CD14-positive monocyte (primary cell): ENCODE measurements at regions not wholly inside any gene's neighbourhood (a gene's known extent, or its start where the extent isn't known, plus 50 kb on each side); places are given as distances from the start of the nearest gene placed in this dataset.

ENCODE experiments used
- DNase-seq, 3 donors: peaks; one replicate each; pipeline ENCODE4 v3.0.0-alpha.2; 2011 to 2022
- H2AFZ ChIP-seq: 2 replicates; pipeline ENCODE4 v1.6.0; 2012; ENCODE audit warnings: mild to moderate bottlenecking, low read depth, low read length, inconsistent platforms; ENCODE audit not compliant: insufficient read depth, poor library complexity, severe bottlenecking
- H3K27ac ChIP-seq, 2 donors: 1 replicate in 1 of 2; 2 replicates in 1 of 2; pipeline ENCODE4 v1.5.1; 2012 to 2013; ENCODE audit warnings: low read length in 2 of 2, control low read depth in 1 of 2, inconsistent platforms in 1 of 2, low read depth in 1 of 2, mild to moderate bottlenecking in 1 of 2
- H3K27me3 ChIP-seq, 2 donors: one replicate each; pipeline versions ENCODE4 v1.6.0 to v1.6.1; 2011 to 2013; ENCODE audit warnings: low read length in 2 of 2; ENCODE audit not compliant: control insufficient read depth in 2 of 2, insufficient read depth in 2 of 2
- H3K36me3 ChIP-seq, 2 donors: replicated peaks in 1 of 2; 1 replicate in 1 of 2; 2 replicates in 1 of 2; pipeline versions ENCODE4 v1.5.1 to v1.6.1; 2012 to 2013; ENCODE audit warnings: low read length in 2 of 2, control low read depth in 1 of 2, inconsistent platforms in 1 of 2, mild to moderate bottlenecking in 1 of 2; ENCODE audit not compliant: insufficient read depth in 2 of 2, control insufficient read depth in 1 of 2
- H3K4me1 ChIP-seq, 2 donors: 1 replicate in 1 of 2; 2 replicates in 1 of 2; pipeline versions ENCODE4 v1.5.1 to v1.6.1; 2012 to 2013; ENCODE audit warnings: low read length in 2 of 2, control low read depth in 1 of 2, inconsistent platforms in 1 of 2, mild to moderate bottlenecking in 1 of 2, moderate library complexity in 1 of 2; ENCODE audit not compliant: insufficient read depth in 2 of 2, control insufficient read depth in 1 of 2
- H3K4me2 ChIP-seq: replicated peaks from 2 replicates; pipeline ENCODE3; 2012; ENCODE audit warnings: low read length, moderate library complexity, mild to moderate bottlenecking; ENCODE audit not compliant: poor library complexity, severe bottlenecking; ENCODE audit errors: extremely low read depth
- H3K4me3 ChIP-seq, 3 experiments: fragments of 200-600 bp in 1 of 3; sonication (generic) in 1 of 3; replicated peaks in 1 of 3; 1 replicate in 2 of 3; 2 replicates in 1 of 3; pipeline ENCODE4 v1.5.1; 2011 to 2013; ENCODE audit warnings: low read length in 3 of 3, mild to moderate bottlenecking in 3 of 3, control low read depth in 2 of 3, low read depth in 2 of 3, inconsistent platforms in 1 of 3, moderate library complexity in 1 of 3
- H3K79me2 ChIP-seq: 2 replicates; pipeline ENCODE4 v1.6.0; 2012; ENCODE audit warnings: mild to moderate bottlenecking, control low read depth, inconsistent platforms, low read length, moderate library complexity; ENCODE audit not compliant: insufficient read depth
- H3K9ac ChIP-seq: 2 replicates; pipeline ENCODE4 v1.6.0; 2017; ENCODE audit warnings: low read length, mild to moderate bottlenecking; ENCODE audit not compliant: insufficient read depth, poor library complexity, severe bottlenecking
- H3K9me3 ChIP-seq, 2 donors: replicated peaks in 1 of 2; 1 replicate in 1 of 2; 2 replicates in 1 of 2; pipeline versions ENCODE4 v1.5.1 to v1.6.1; 2012 to 2013; ENCODE audit warnings: low read length in 2 of 2, control low read depth in 1 of 2; ENCODE audit not compliant: control insufficient read depth in 1 of 2, insufficient read depth in 1 of 2
- H4K20me1 ChIP-seq: 2 replicates; pipeline ENCODE4 v1.6.0; 2012; ENCODE audit warnings: mild to moderate bottlenecking, low read length, control low read depth, moderate library complexity; ENCODE audit not compliant: insufficient read depth
- H3K27ac Mint-ChIP-seq, 7 donors: one replicate each; pipeline ENCODE4 v1.8.0; 2020; ENCODE audit warnings: mild to moderate bottlenecking in 7 of 7, mixed read lengths in 7 of 7, moderate library complexity in 6 of 7, inconsistent platforms in 2 of 7
- H3K27me3 Mint-ChIP-seq, 3 donors: one replicate each; pipeline ENCODE4 v1.8.0; 2021 to 2022; ENCODE audit warnings: low read depth in 3 of 3, mild to moderate bottlenecking in 3 of 3, mixed read lengths in 3 of 3, moderate library complexity in 3 of 3, inconsistent platforms in 1 of 3
- H3K36me3 Mint-ChIP-seq, 2 donors: one replicate each; pipeline ENCODE4 v1.8.0; 2020; ENCODE audit warnings: mixed read lengths in 2 of 2, inconsistent platforms in 1 of 2, mild to moderate bottlenecking in 1 of 2
- H3K4me1 Mint-ChIP-seq: one replicate; pipeline ENCODE4 v1.8.0; 2020; ENCODE audit warnings: mild to moderate bottlenecking, mixed read lengths
- H3K4me3 Mint-ChIP-seq, 2 donors: one replicate each; pipeline ENCODE4 v1.8.0; 2020; ENCODE audit warnings: mild to moderate bottlenecking in 2 of 2, mixed read lengths in 2 of 2, moderate library complexity in 1 of 2
- H3K9me3 Mint-ChIP-seq, 7 donors: one replicate each; pipeline ENCODE4 v1.8.0; 2020 to 2022; ENCODE audit warnings: mixed read lengths in 7 of 7, mild to moderate bottlenecking in 6 of 7, moderate library complexity in 6 of 7, inconsistent platforms in 2 of 7
- CTCF ChIP-seq: fragments of 200-600 bp; IDR thresholded peaks from one replicate; pipeline ENCODE4 v1.8.0; 2022; ENCODE audit warnings: antibody characterized with exemption, mild to moderate bottlenecking
- WGBS: methylation state at CpG from one replicate; pipeline ENCODE4 v1.1.5; 2013; ENCODE audit warnings: missing lambda C conversion rate; ENCODE audit not compliant: insufficient coverage; 5-methylcytosine and 5-hydroxymethylcytosine counted together
- intact Hi-C, 2 donors: fragments of 100-400 bp; cut with micrococcal nuclease; formaldehyde crosslinking; loops; one replicate each; pipeline versions ENCODE4 v1.15.0 to v1.15.1; 2023

GRCh38 chr17:56659622-56660021, 66.1 kb downstream of the NOG start:
- peaks cover 0 to 3% of the 10 kb centered on the region in 2 donors for H3K9me3 ChIP-seq
- TF ChIP-seq CTCF, result no peak
- H3K36me3 ChIP-seq, result no peaks in the 10 kb centered on the region
- Mint-ChIP-seq H3K9me3 (peaks cover 0 to 8% (median 4%) of the 10 kb centered on the region in 7 donors), H3K27me3 (peaks cover 3 to 5% (median 4%) of the 10 kb centered on the region in 3 donors), H3K27ac (no peak overlapping the region), H3K36me3 (no peaks in the 10 kb centered on the region), H3K4me3 (no peak overlapping the region), H3K4me1 (peaks cover 2% of the 10 kb centered on the region)
- no peaks in the 10 kb centered on the region for H3K79me2 ChIP-seq
- H3K9ac ChIP-seq, result no peak overlapping the region
- H3K27ac ChIP-seq, result no peak overlapping the region
- no peaks in the 10 kb centered on the region for H3K27me3 ChIP-seq
- no peak overlapping the region for H3K4me2 ChIP-seq
- H3K4me3 ChIP-seq, result no peak overlapping the region
- no peaks in the 10 kb centered on the region for H4K20me1 ChIP-seq
- H2AFZ ChIP-seq, result no peak overlapping the region
- no peaks in the 10 kb centered on the region for H3K4me1 ChIP-seq
- no peak for DNase-seq
- intact Hi-C loops, result no loop called here

GRCh38 chr17:56661906-56662305, 68.4 kb downstream of the NOG start:
- no peaks in the 10 kb centered on the region for H3K36me3 ChIP-seq
- Mint-ChIP-seq H3K36me3 (no peaks in the 10 kb centered on the region), H3K4me1 (peaks cover under 1% of the 10 kb centered on the region), H3K27ac (no peak overlapping the region), H3K4me3 (no peak overlapping the region), H3K27me3 (peaks cover 4 to 9% (median 5%) of the 10 kb centered on the region in 3 donors), H3K9me3 (peaks cover 0 to 6% (median 0%) of the 10 kb centered on the region in 7 donors)
- no peak overlapping the region for H3K9ac ChIP-seq
- no peak overlapping the region for H2AFZ ChIP-seq
- 94% methylated on average over 5 of the region's 5 CpGs for WGBS
- no peak overlapping the region for H3K4me3 ChIP-seq
- no peak overlapping the region for H3K4me2 ChIP-seq
- H3K27ac ChIP-seq, result no peak overlapping the region
- H3K4me1 ChIP-seq, result no peaks in the 10 kb centered on the region
- intact Hi-C loops, result no loop called here
- H4K20me1 ChIP-seq, result no peaks in the 10 kb centered on the region
- no peaks in the 10 kb centered on the region for H3K9me3 ChIP-seq
- H3K27me3 ChIP-seq, result no peaks in the 10 kb centered on the region
- no peak for DNase-seq
- TF ChIP-seq CTCF, result no peak
- H3K79me2 ChIP-seq, result no peaks in the 10 kb centered on the region
